ENCODE measurements at regions not wholly inside any gene's neighbourhood (a gene's known extent, or its start where the extent isn't known, plus 50 kb on each side); places are given as distances from the start of the nearest gene placed in this dataset.

DNA sequence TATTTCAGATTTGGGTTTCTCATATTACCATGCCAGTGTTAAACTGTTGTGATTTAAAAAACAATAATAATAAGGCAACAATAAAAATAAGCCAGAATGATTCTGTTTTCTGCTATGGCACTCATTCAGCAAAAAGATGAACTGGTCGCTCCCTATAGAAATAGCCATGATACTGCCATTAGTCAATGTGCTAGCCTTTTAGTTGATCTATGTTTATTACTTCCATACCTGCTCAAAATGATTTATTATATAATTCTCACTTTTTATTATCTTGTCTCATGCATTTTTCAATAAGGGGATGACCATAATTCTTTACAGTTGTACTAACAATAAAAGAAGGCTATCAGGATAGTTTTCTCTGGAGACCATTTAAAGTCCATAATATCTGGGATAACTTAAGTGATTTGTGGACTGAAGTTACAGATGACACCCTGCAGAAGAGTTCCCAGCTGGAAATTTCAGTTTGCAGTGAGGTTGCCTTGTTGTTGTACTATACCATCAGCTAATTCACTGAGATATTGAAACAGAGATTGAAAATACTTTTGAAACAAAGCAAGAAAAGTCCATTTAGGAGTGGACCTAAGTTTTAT, 334.3 kb downstream of the GABRB2 start:
- DNase-seq (ENCODE audit: low read depth, low spot score) (no peak), FAIRE-seq (no peak)
- Histone ChIP-seq H3K4me3 (ENCODE audit: control insufficient read depth in 2 of 3, extremely low read depth in 1 of 3, insufficient read depth in 2 of 3, low read depth in 1 of 3, low read length in 3 of 3) (no peak overlapping the region), H3K79me2 (ENCODE audit: control insufficient read depth, insufficient read depth, low read length) (no peaks in the 10 kb centered on the region), H2AFZ (ENCODE audit: control insufficient read depth, low read length) (no peak overlapping the region), H3K36me3 (ENCODE audit: control insufficient read depth in 2 of 2, extremely low read depth in 1 of 2, insufficient read depth in 2 of 2, low read length in 2 of 2) (no peaks in the 10 kb centered on the region), H3K9me3 (ENCODE audit: control insufficient read depth, low read depth, low read length) (no peaks in the 10 kb centered on the region), H3K4me1 (ENCODE audit: control insufficient read depth, extremely low read depth, insufficient read depth, low read length) (no peaks in the 10 kb centered on the region), H3K27ac (ENCODE audit: control insufficient read depth, insufficient read depth, low read length) (no peak overlapping the region), H3K27me3 (ENCODE audit: control insufficient read depth, extremely low read depth, insufficient read depth, low read length) (no peaks in the 10 kb centered on the region), H3K4me2 (ENCODE audit: control insufficient read depth, extremely low read depth, insufficient read depth, low read depth, low read length) (no peak overlapping the region), H3K9me1 (ENCODE audit: control insufficient read depth, extremely low read depth, insufficient read depth, low read length) (no peaks in the 10 kb centered on the region), H3K9ac (ENCODE audit: control insufficient read depth, extremely low read depth, insufficient read depth, low read length) (no peak overlapping the region), H4K20me1 (ENCODE audit: control insufficient read depth, extremely low read depth, insufficient read depth, low read length) (no peaks in the 10 kb centered on the region)
- dilution Hi-C loops (cut with MboI; ENCODE audit: extremely low pct_ligation_motif_present, low sequenced_read_pairs), result no loop called here
- TF ChIP-seq EZH2 (IDR thresholded peaks at IDR 0.05; ENCODE audit: low read length), result no peak
- TF ChIP-seq, protein P1, sequence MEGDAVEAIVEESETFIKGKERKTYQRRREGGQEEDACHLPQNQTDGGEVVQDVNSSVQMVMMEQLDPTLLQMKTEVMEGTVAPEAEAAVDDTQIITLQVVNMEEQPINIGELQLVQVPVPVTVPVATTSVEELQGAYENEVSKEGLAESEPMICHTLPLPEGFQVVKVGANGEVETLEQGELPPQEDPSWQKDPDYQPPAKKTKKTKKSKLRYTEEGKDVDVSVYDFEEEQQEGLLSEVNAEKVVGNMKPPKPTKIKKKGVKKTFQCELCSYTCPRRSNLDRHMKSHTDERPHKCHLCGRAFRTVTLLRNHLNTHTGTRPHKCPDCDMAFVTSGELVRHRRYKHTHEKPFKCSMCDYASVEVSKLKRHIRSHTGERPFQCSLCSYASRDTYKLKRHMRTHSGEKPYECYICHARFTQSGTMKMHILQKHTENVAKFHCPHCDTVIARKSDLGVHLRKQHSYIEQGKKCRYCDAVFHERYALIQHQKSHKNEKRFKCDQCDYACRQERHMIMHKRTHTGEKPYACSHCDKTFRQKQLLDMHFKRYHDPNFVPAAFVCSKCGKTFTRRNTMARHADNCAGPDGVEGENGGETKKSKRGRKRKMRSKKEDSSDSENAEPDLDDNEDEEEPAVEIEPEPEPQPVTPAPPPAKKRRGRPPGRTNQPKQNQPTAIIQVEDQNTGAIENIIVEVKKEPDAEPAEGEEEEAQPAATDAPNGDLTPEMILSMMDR (optimal IDR thresholded peaks at IDR 0.05 in 1 of 3, IDR thresholded peaks at IDR 0.05 in 1 of 3, conservative IDR thresholded peaks at IDR 0.05 in 1 of 3; ENCODE audit: extremely low read depth in 1 of 3, insufficient read depth in 2 of 3, low read length in 3 of 3), result no peak

DNA sequence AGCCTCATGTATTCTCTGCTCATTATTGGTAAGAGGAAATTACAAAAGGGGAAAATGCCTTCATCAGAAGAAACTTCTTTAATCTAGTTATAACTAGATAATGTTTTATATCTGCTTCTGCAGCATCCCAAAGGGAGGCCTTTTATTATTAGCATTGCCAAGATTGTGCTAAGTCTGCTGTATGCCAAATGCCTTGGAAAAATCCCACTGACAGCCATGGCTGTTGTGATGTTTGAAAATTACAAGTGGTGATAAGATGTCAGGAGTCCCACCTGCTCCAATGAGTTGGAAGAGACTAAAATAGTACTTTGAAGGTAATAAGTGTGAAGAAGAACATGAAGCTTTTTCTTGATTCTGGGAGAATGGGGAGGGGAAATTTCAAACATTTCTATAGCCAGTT, 345.0 kb downstream of the GABRB2 start:
- Histone ChIP-seq H3K4me3 (ENCODE audit: control insufficient read depth in 2 of 3, extremely low read depth in 1 of 3, insufficient read depth in 2 of 3, low read depth in 1 of 3, low read length in 3 of 3) (no peak overlapping the region), H3K27me3 (ENCODE audit: control insufficient read depth, extremely low read depth, insufficient read depth, low read length) (no peaks in the 10 kb centered on the region), H3K9me1 (ENCODE audit: control insufficient read depth, extremely low read depth, insufficient read depth, low read length) (no peaks in the 10 kb centered on the region), H3K4me2 (ENCODE audit: control insufficient read depth, extremely low read depth, insufficient read depth, low read depth, low read length) (no peak overlapping the region), H3K36me3 (ENCODE audit: control insufficient read depth in 2 of 2, extremely low read depth in 1 of 2, insufficient read depth in 2 of 2, low read length in 2 of 2) (no peaks in the 10 kb centered on the region), H2AFZ (ENCODE audit: control insufficient read depth, low read length) (no peak overlapping the region), H3K27ac (ENCODE audit: control insufficient read depth, insufficient read depth, low read length) (no peak overlapping the region), H3K9me3 (ENCODE audit: control insufficient read depth, low read depth, low read length) (no peaks in the 10 kb centered on the region), H4K20me1 (ENCODE audit: control insufficient read depth, extremely low read depth, insufficient read depth, low read length) (no peaks in the 10 kb centered on the region), H3K79me2 (ENCODE audit: control insufficient read depth, insufficient read depth, low read length) (no peaks in the 10 kb centered on the region), H3K9ac (ENCODE audit: control insufficient read depth, extremely low read depth, insufficient read depth, low read length) (no peak overlapping the region), H3K4me1 (ENCODE audit: control insufficient read depth, extremely low read depth, insufficient read depth, low read length) (no peaks in the 10 kb centered on the region)
- DNase-seq (ENCODE audit: low read depth, low spot score), result no peak
- dilution Hi-C loops (cut with MboI; ENCODE audit: extremely low pct_ligation_motif_present, low sequenced_read_pairs), result no loop called here
- no peak for FAIRE-seq
- TF ChIP-seq, protein P1 (optimal IDR thresholded peaks at IDR 0.05 in 1 of 3, IDR thresholded peaks at IDR 0.05 in 1 of 3, conservative IDR thresholded peaks at IDR 0.05 in 1 of 3; ENCODE audit: extremely low read depth in 1 of 3, insufficient read depth in 2 of 3, low read length in 3 of 3), result no peak
- TF ChIP-seq EZH2 (IDR thresholded peaks at IDR 0.05; ENCODE audit: low read length), result no peak

Data from keratinocyte (primary cell).